Smooth muscle cell (in vitro differentiated cells): ENCODE measurements at regions not wholly inside any gene's neighbourhood (a gene's known extent, or its start where the extent isn't known, plus 50 kb on each side); places are given as distances from the start of the nearest gene placed in this dataset.

Experiments used
- DNase-seq: peaks from one replicate; lab custom pipeline; 2025; ENCODE audit not compliant: unreplicated experiment; lab: John Stamatoyannopoulos, UW
- H2AFZ ChIP-seq: fragments of 200-600 bp; sonication (generic); 2 replicates; pipeline ENCODE4 v1.6.0; 2016; ENCODE audit warnings: antibody characterized with exemption, low read depth, mild to moderate bottlenecking
- H3F3A ChIP-seq: fragments of 200-600 bp; sonication (generic); 2 replicates; pipeline ENCODE4 v1.6.0; 2017; ENCODE audit warnings: antibody characterized with exemption, low read depth
- H3K27ac ChIP-seq: fragments of 200-600 bp; sonication (generic); 2 replicates; pipeline ENCODE4 v1.5.1; 2016; ENCODE audit warnings: low read depth, mild to moderate bottlenecking
- H3K27me3 ChIP-seq: fragments of 200-600 bp; sonication (generic); 2 replicates; pipeline ENCODE4 v1.6.1; 2016; ENCODE audit warnings: low read depth, mild to moderate bottlenecking
- H3K36me3 ChIP-seq: fragments of 200-600 bp; sonication (generic); 2 replicates; pipeline ENCODE4 v1.5.1; 2016; ENCODE audit warnings: low read depth
- H3K4me1 ChIP-seq: fragments of 200-600 bp; sonication (generic); 2 replicates; pipeline ENCODE4 v1.5.1; 2016; ENCODE audit warnings: low read depth
- H3K4me2 ChIP-seq: fragments of 200-600 bp; sonication (generic); 2 replicates; pipeline ENCODE4 v1.6.0; 2016; ENCODE audit warnings: mild to moderate bottlenecking
- H3K4me3 ChIP-seq: fragments of 200-600 bp; sonication (generic); 2 replicates; pipeline ENCODE4 v1.5.1; 2016; ENCODE audit warnings: mild to moderate bottlenecking
- H3K79me2 ChIP-seq: fragments of 200-600 bp; sonication (generic); 2 replicates; pipeline ENCODE4 v1.6.0; 2016; ENCODE audit warnings: low read depth, mild to moderate bottlenecking
- H3K9ac ChIP-seq: fragments of 200-600 bp; sonication (generic); 2 replicates; pipeline ENCODE4 v1.6.0; 2016; ENCODE audit warnings: low read depth
- H3K9me3 ChIP-seq: fragments of 200-600 bp; sonication (generic); replicated peaks from 2 replicates; pipeline ENCODE4 v1.5.1; 2016; ENCODE audit warnings: low read depth
- H4K20me1 ChIP-seq: fragments of 200-600 bp; sonication (generic); 2 replicates; pipeline ENCODE4 v1.6.0; 2016; ENCODE audit warnings: low read depth
- WGBS: methylation state at CpG from one replicate; pipeline ENCODE4 v1.1.7; 2016; ENCODE audit warnings: low lambda C conversion rate; 5-methylcytosine and 5-hydroxymethylcytosine counted together
- TF ChIP-seq, protein P1 (sequence below): fragments of 200-600 bp; sonication (generic); IDR thresholded peaks from 2 replicates; pipeline ENCODE4 v1.5.1; 2017; ENCODE audit warnings: borderline replicate concordance, mild to moderate bottlenecking, antibody characterized with exemption; ENCODE audit not compliant: insufficient read depth, poor library complexity, severe bottlenecking

DNA sequence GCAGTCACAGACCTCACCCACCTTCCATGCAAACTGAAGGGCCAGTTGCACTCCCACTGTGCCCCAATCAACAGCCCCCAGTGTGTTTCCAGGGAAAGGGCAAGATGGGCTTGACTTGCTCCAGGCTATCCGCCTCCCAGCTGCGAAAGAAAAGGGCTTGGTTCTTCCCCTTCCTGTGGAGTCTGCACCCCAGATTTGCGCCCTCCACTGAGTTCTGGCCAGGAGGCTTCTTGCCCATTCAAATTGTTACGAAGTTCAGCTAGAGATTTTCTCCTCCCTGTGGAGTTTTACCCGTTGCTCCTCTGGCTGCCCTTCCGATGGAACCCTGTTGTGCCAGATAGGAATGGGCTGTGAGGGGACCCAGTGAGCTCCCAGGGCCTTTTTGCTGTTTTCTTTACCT lies 1096.9 kb upstream of the ALCAM start:
- 95% methylated on average over 6 of the region's 6 CpGs for WGBS
- Histone ChIP-seq H3K4me2 (no peak overlapping the region), H3K27ac (no peak overlapping the region), H3K9ac (no peak overlapping the region), H3K79me2 (no peaks in the 10 kb centered on the region), H3K9me3 (no peaks in the 10 kb centered on the region), H3K4me3 (no peak overlapping the region), H3K27me3 (no peaks in the 10 kb centered on the region), H3F3A (no peaks in the 10 kb centered on the region), H2AFZ (no peak overlapping the region), H3K36me3 (peaks cover 5% of the 10 kb centered on the region), H3K4me1 (no peaks in the 10 kb centered on the region), H4K20me1 (no peaks in the 10 kb centered on the region)
- TF ChIP-seq, protein P1, sequence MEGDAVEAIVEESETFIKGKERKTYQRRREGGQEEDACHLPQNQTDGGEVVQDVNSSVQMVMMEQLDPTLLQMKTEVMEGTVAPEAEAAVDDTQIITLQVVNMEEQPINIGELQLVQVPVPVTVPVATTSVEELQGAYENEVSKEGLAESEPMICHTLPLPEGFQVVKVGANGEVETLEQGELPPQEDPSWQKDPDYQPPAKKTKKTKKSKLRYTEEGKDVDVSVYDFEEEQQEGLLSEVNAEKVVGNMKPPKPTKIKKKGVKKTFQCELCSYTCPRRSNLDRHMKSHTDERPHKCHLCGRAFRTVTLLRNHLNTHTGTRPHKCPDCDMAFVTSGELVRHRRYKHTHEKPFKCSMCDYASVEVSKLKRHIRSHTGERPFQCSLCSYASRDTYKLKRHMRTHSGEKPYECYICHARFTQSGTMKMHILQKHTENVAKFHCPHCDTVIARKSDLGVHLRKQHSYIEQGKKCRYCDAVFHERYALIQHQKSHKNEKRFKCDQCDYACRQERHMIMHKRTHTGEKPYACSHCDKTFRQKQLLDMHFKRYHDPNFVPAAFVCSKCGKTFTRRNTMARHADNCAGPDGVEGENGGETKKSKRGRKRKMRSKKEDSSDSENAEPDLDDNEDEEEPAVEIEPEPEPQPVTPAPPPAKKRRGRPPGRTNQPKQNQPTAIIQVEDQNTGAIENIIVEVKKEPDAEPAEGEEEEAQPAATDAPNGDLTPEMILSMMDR, result no peak
- DNase-seq, result no peak

DNA sequence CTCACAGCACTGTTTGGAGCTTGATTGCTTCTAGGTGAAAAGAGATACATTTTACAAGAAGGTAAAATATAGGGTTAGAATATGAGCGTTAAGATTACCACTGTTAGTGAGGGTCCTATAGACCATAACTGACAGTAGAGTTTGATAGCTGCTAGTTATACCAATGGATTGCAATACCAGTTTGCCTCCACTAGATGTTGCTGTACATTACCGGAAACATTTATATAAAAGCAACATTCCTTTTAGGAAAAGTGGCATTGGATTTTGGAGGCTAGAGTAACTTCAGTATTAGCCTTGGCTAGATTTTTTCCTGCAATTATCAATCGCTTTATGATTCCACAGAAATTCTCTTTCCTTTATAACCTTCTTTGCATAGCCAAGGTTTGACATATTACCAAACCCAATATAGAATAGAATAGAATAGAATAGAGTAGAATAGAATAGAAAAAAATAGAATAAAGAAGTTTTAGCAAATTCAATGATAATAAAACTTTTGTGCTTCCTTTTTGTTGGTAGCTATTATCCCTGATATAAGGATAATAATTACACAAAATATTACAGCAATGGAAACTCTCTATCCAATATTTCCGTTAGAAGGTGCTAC lies 1093.6 kb upstream of the ALCAM start:
- Histone ChIP-seq H3K36me3 (peaks cover 15% of the 10 kb centered on the region), H3K27ac (no peak overlapping the region), H3K9ac (no peak overlapping the region), H3K4me3 (no peak overlapping the region), H4K20me1 (no peaks in the 10 kb centered on the region), H3K4me1 (no peaks in the 10 kb centered on the region), H3K27me3 (no peaks in the 10 kb centered on the region), H3K79me2 (no peaks in the 10 kb centered on the region), H3K4me2 (no peak overlapping the region), H3F3A (no peaks in the 10 kb centered on the region), H3K9me3 (peaks cover 18% of the 10 kb centered on the region), H2AFZ (no peak overlapping the region)
- no peak for DNase-seq
- 61% methylated on average over 4 of the region's 4 CpGs for WGBS
- TF ChIP-seq, protein P1, result peak; percentile 60

DNA sequence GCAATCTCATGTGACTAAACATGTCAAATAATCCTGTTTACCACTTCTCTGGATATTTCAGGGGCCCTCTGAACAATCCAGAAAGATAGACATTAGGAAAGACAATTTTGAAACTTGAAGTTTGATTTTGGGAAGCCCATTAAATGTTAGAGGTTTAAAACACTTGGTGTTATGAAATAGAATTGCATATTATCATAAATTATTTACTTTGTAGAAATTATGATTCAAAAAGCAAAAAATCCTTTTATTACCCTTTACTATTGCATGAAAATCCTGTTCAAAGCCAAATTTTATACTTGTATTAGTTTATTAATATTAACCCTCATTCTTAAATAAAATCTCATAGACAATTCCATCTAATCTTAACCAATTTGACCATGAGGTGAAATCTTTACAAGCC lies 1091.5 kb upstream of the ALCAM start:
- no peaks in the 10 kb centered on the region for H3K27me3 ChIP-seq
- H3K27ac ChIP-seq, result no peak overlapping the region
- no peaks in the 10 kb centered on the region for H3K4me1 ChIP-seq
- H4K20me1 ChIP-seq, result no peaks in the 10 kb centered on the region
- H3F3A ChIP-seq, result no peaks in the 10 kb centered on the region
- H2AFZ ChIP-seq, result no peak overlapping the region
- H3K4me2 ChIP-seq, result no peak overlapping the region
- DNase-seq, result no peak
- H3K4me3 ChIP-seq, result no peak overlapping the region
- H3K9ac ChIP-seq, result no peak overlapping the region
- no peaks in the 10 kb centered on the region for H3K79me2 ChIP-seq
- TF ChIP-seq, protein P1, result no peak
- H3K9me3 ChIP-seq, result peaks cover 22% of the 10 kb centered on the region
- peaks cover 15% of the 10 kb centered on the region for H3K36me3 ChIP-seq

DNA sequence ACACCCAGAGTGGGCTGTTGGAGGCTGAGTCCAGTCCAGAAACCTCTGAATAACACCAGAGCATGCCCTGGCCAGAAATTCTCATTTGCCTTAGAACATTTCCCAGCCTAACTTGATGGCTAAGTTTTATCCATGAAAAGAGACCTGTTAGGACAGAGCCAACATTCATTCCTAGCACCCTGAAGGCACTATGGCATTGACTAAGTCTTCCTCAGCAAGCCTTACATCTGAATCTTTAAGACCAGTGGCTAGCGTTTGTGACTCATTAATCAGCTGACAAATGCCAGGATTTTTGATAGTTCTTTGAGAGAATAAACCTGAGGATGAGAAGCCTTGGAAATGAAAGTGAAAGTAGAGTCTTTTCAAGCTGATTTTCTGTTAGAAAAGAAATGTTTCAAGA lies 1087.1 kb upstream of the ALCAM start:
- no peaks in the 10 kb centered on the region for H3K4me1 ChIP-seq
- no peak overlapping the region for H3K9ac ChIP-seq
- no peaks in the 10 kb centered on the region for H3K27me3 ChIP-seq
- no peaks in the 10 kb centered on the region for H3K79me2 ChIP-seq
- 67% methylated on average over 1 of the region's 1 CpG for WGBS
- TF ChIP-seq, protein P1, result no peak
- no peak overlapping the region for H2AFZ ChIP-seq
- H3F3A ChIP-seq, result no peaks in the 10 kb centered on the region
- H3K4me3 ChIP-seq, result no peak overlapping the region
- no peak for DNase-seq
- no peak overlapping the region for H3K4me2 ChIP-seq
- peaks cover 10% of the 10 kb centered on the region for H3K36me3 ChIP-seq
- H3K27ac ChIP-seq, result no peak overlapping the region
- peaks cover 26% of the 10 kb centered on the region for H3K9me3 ChIP-seq
- H4K20me1 ChIP-seq, result no peaks in the 10 kb centered on the region
